Cardiac fibroblast (primary cell): ENCODE measurements at regions not wholly inside any gene's neighbourhood (a gene's known extent, or its start where the extent isn't known, plus 50 kb on each side); places are given as distances from the start of the nearest gene placed in this dataset.

Source experiments
- DNase-seq, 2 donors: peaks; one replicate each; pipeline versions ENCODE4 v3.0.0 to v3.0.0-alpha.2; 2010; ENCODE audit warnings: low read depth in 2 of 2
- H3K4me3 ChIP-seq, 2 donors: replicated peaks in 1 of 2; 1 replicate in 1 of 2; 2 replicates in 1 of 2; pipeline ENCODE4 v1.5.1; 2011; ENCODE audit warnings: low read depth in 2 of 2, low read length in 2 of 2, mild to moderate bottlenecking in 2 of 2, moderate library complexity in 1 of 2
- CTCF ChIP-seq: IDR thresholded peaks from one replicate; pipeline ENCODE4 v1.5.1; 2011; ENCODE audit warnings: low read depth, mild to moderate bottlenecking, low read length, inconsistent platforms

DNA sequence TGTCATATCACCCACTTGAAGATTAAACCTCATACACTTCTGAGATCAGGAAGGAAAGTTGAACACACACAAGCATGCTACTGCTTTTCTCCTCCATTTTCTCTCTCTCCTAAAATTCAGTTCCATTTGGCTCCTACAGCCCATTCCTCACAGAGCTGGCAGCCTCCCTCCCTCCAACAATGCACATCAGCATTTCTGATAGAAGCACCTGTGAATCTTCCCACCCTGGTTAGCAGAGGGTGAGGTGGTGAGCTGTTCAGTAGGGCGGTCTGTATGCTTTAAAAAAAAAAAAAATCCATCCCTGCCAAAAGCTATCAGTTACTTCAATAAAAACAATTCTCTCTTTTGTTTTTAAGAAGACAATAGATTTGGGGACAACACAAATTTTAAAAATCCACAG lies 463.2 kb upstream of the KIF2A start:
- DNase-seq: no peak
- H3K4me3 ChIP-seq: no peak overlapping the region
- no peak for TF ChIP-seq CTCF

DNA sequence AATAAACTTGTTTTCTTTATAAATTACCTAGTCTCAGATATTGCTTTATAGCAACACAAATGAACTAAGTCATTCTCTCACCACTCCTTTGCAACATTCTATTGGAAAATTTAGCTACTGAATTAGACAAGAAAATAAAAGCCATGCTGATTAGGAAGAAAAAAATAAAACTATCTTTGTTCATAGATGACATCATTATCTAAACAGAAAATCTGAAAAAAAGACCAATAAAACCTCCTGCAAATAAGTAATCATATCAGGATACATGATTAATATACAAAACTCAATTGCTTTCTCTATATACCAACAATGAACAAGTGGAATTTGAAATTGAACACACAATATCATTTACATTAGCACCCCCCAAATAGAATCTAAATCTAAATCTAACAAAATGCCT lies 455.3 kb upstream of the KIF2A start:
- H3K4me3 ChIP-seq: no peak overlapping the region
- TF ChIP-seq CTCF: no peak
- no peak for DNase-seq

DNA sequence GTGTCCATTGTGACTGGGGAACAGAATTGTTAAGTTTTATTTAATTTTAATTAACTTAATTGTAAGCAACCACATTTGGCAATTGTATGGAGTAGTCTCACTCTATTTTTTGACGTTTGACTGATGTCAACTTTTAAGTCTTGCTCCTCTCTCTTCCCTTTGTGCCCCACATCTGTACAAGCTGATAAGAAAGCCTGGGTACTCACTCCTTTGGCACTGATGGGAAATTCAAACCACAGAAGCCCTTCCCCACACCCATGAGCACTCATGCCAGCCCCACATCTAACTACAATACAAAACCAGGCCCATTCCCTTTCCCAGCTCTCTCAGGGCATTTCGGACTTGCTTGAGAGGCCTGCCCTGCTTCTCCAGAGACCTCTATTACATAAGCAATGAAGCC lies 451.5 kb upstream of the KIF2A start:
- H3K4me3 ChIP-seq: no peak overlapping the region
- TF ChIP-seq CTCF: no peak
- DNase-seq: no peak

- TF ChIP-seq CTCF: no peak
- DNase-seq: no peak
- no peak overlapping the region for H3K4me3 ChIP-seq
These were observed 445.0 kb upstream of the KIF2A start for GRCh38 chr5:61860978-61861377.

DNA sequence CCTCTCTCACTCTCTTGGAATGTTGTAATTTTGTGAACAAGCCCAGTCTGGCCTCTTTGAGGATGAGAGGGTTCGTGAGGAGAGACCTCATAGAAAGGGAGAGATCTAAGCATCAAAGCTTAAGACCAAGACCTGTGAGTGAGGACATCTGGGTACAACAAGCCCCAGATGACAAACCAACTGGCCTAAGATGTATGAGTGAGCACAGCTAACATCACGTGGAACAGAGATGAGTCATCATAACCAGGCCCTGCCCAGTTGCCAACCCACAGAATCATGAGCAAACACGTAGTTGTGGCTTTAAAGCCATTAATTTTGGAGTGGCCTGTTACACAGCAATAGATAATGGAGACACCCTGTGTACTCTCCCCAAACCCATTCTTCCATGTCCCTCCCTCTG lies 439.1 kb upstream of the KIF2A start:
- DNase-seq: peak; percentile 1 to 20
- H3K4me3 ChIP-seq: no peak overlapping the region
- no peak for TF ChIP-seq CTCF

GRCh38 chr5:61869333-61869732 lies 436.7 kb upstream of the KIF2A start:
- no peak for TF ChIP-seq CTCF
- DNase-seq: no peak
- H3K4me3 ChIP-seq: no peak overlapping the region

- no peak for TF ChIP-seq CTCF
- no peak overlapping the region for H3K4me3 ChIP-seq
- no peak for DNase-seq
These were observed 427.5 kb upstream of the KIF2A start for GRCh38 chr5:61878471-61878870.
